Upper lobe of left lung (tissue), 6 donors: ENCODE measurements at regions not wholly inside any gene's neighbourhood (a gene's known extent, or its start where the extent isn't known, plus 50 kb on each side); places are given as distances from the start of the nearest gene placed in this dataset.
"Not testable (repeated sequence)": the region's sequence is repeated elsewhere in the genome, so short reads cannot be mapped to it uniquely, and the experiment has no call there.

Source experiments
- ATAC-seq, 2 donors: fragments of 200-7000 bp; cut with Tn5 transposase; one replicate each; pipeline ENCODE4 v1.9.1; 2022; ENCODE audit warnings: mild to moderate bottlenecking in 2 of 2, moderate library complexity in 2 of 2; ENCODE audit not compliant: low FRiP score in 2 of 2
- DNase-seq, 2 donors: peaks; one replicate each; pipeline ENCODE4 v3.0.0-alpha.2; 2019 to 2020
- H3K27ac ChIP-seq, 4 donors: fragments of 200-600 bp; sonication (generic); one replicate each; pipeline ENCODE4 v1.5.1; 2016 to 2019
- H3K27me3 ChIP-seq, 4 donors: fragments of 200-600 bp; sonication (generic); one replicate each; pipeline ENCODE4 v1.5.1; 2017 to 2019
- H3K36me3 ChIP-seq, 4 donors: fragments of 200-600 bp; sonication (generic); one replicate each; pipeline ENCODE4 v1.5.1; 2016 to 2019
- H3K4me1 ChIP-seq, 4 donors: fragments of 200-600 bp; sonication (generic); one replicate each; pipeline ENCODE4 v1.5.1; 2018 to 2019
- H3K4me3 ChIP-seq, 4 donors: fragments of 200-600 bp; sonication (generic); one replicate each; pipeline ENCODE4 v1.5.1; 2017 to 2019; ENCODE audit warnings: mild to moderate bottlenecking in 2 of 4, moderate library complexity in 1 of 4
- H3K9me3 ChIP-seq, 4 donors: fragments of 200-600 bp; sonication (generic); one replicate each; pipeline ENCODE4 v1.5.1; 2018 to 2019
- CTCF ChIP-seq, 6 experiments: fragments of 450-650 bp in 4 of 6; fragments of 200-600 bp in 2 of 6; sonication (generic) in 2 of 6; IDR thresholded peaks; one replicate each; pipeline ENCODE4 v1.5.1; 2016 to 2019; ENCODE audit warnings: antibody characterized with exemption in 6 of 6
- EP300 ChIP-seq, 4 donors: sonication (generic); formaldehyde crosslinking; IDR thresholded peaks; one replicate each; pipeline ENCODE4 v1.5.1; 2017; ENCODE audit warnings: antibody characterized with exemption in 4 of 4, control low read depth in 2 of 4
- POLR2A ChIP-seq, 4 donors: fragments of 450-650 bp; IDR thresholded peaks; one replicate each; pipeline ENCODE4 v1.5.1; 2016 to 2017; ENCODE audit warnings: antibody characterized with exemption in 4 of 4, mild to moderate bottlenecking in 2 of 4
- POLR2AphosphoS5 ChIP-seq, 2 donors: sonication (generic); formaldehyde crosslinking; IDR thresholded peaks; one replicate each; pipeline ENCODE4 v1.5.1; 2017; ENCODE audit warnings: antibody characterized with exemption in 2 of 2
- WGBS, 2 donors: methylation state at CpG; one replicate each; pipeline ENCODE4 v1.1.5; 2017 to 2018; 5-methylcytosine and 5-hydroxymethylcytosine counted together
- donor health status: DM: no; HTN: no; CAD: no; lungs with moderate emphysema.
- donor health status: DM: no; HTN: yes; CAD: no; lungs with severe emphysema.

- ATAC-seq (no peak), DNase-seq (no peak)
- WGBS, 2 donors: 78 to 87% methylated on average over 9 of the region's 9 CpGs
- no peak overlapping the region for H3K4me3 ChIP-seq
- TF ChIP-seq POLR2A (IDR thresholded peaks at IDR 0.05) (no peak), EP300 (IDR thresholded peaks at IDR 0.05) (no peak), POLR2AphosphoS5 (IDR thresholded peaks at IDR 0.05) (no peak), CTCF (IDR thresholded peaks at IDR 0.05) (no peak)
- no peaks in the 10 kb centered on the region for H3K9me3 ChIP-seq
- no peaks in the 10 kb centered on the region for H3K27me3 ChIP-seq
- H3K27ac ChIP-seq: no peak overlapping the region
- no peaks in the 10 kb centered on the region for H3K4me1 ChIP-seq
- H3K36me3 ChIP-seq: no peaks in the 10 kb centered on the region
Observed at GRCh38 chr1:232123775-232124659, 497.4 kb downstream of the DISC1 start.

GRCh38 chr1:232117903-232118302, 491.3 kb downstream of the DISC1 start:
- not testable (repeated sequence) for H3K4me3 ChIP-seq, H3K4me1 ChIP-seq, H3K27me3 ChIP-seq, ATAC-seq, H3K36me3 ChIP-seq, DNase-seq, H3K27ac ChIP-seq, H3K9me3 ChIP-seq
- 91 to 93% methylated on average over 4 of the region's 4 CpGs for WGBS, 2 donors

GRCh38 chr1:232114985-232115384, 488.4 kb downstream of the DISC1 start:
- H3K4me3 ChIP-seq: no peak overlapping the region
- no peaks in the 10 kb centered on the region for H3K36me3 ChIP-seq
- H3K27ac ChIP-seq: no peak overlapping the region
- DNase-seq (no peak), ATAC-seq (no peak)
- no peaks in the 10 kb centered on the region for H3K27me3 ChIP-seq
- TF ChIP-seq EP300 (IDR thresholded peaks at IDR 0.05) (no peak), POLR2AphosphoS5 (IDR thresholded peaks at IDR 0.05) (no peak), POLR2A (IDR thresholded peaks at IDR 0.05) (no peak), CTCF (IDR thresholded peaks at IDR 0.05) (no peak)
- H3K9me3 ChIP-seq: no peaks in the 10 kb centered on the region
- no peaks in the 10 kb centered on the region for H3K4me1 ChIP-seq

- DNase-seq (no peak), ATAC-seq (no peak)
- no peaks in the 10 kb centered on the region for H3K27me3 ChIP-seq
- H3K4me1 ChIP-seq: no peaks in the 10 kb centered on the region
- H3K4me3 ChIP-seq: no peak overlapping the region
- no peak for TF ChIP-seq POLR2A (IDR thresholded peaks at IDR 0.05)
- no peak for TF ChIP-seq EP300 (IDR thresholded peaks at IDR 0.05)
- H3K9me3 ChIP-seq: no peaks in the 10 kb centered on the region
- no peaks in the 10 kb centered on the region for H3K36me3 ChIP-seq
- no peak overlapping the region for H3K27ac ChIP-seq
Observed at GRCh38 chr1:232112076-232112475, 485.5 kb downstream of the DISC1 start.

- ATAC-seq: no peak
- DNase-seq: no peak
- Histone ChIP-seq H3K36me3 (no peaks in the 10 kb centered on the region), H3K27ac (no peak overlapping the region), H3K4me1 (no peaks in the 10 kb centered on the region), H3K4me3 (no peak overlapping the region), H3K27me3 (no peaks in the 10 kb centered on the region), H3K9me3 (no peaks in the 10 kb centered on the region)
- no peak for TF ChIP-seq POLR2A (IDR thresholded peaks at IDR 0.05)
- no peak for TF ChIP-seq POLR2AphosphoS5 (IDR thresholded peaks at IDR 0.05)
- no peak for TF ChIP-seq CTCF (IDR thresholded peaks at IDR 0.05)
- TF ChIP-seq EP300 (IDR thresholded peaks at IDR 0.05): no peak
- 30 to 39% methylated on average over 3 of the region's 3 CpGs for WGBS, 2 donors
Observed at GRCh38 chr1:232111611-232112010, 485.0 kb downstream of the DISC1 start.
